MM.1S (cell line): ENCODE measurements at regions not wholly inside any gene's neighbourhood (a gene's known extent, or its start where the extent isn't known, plus 50 kb on each side); places are given as distances from the start of the nearest gene placed in this dataset.

ENCODE experiments used
- DNase-seq: peaks from one replicate; pipeline ENCODE4 v3.0.0-alpha.2; 2015
- H2AFZ ChIP-seq: fragments of 300-600 bp; sonication (generic); 2 replicates; pipeline ENCODE4 v1.6.0; 2016; ENCODE audit warnings: antibody characterized with exemption, low read length
- H3F3A ChIP-seq: fragments of 300-600 bp; sonication (generic); 2 replicates; pipeline ENCODE4 v1.6.1; 2016; ENCODE audit warnings: mild to moderate bottlenecking, antibody characterized with exemption, low read length, moderate library complexity, mixed read lengths; ENCODE audit not compliant: insufficient read depth
- H3K27ac ChIP-seq: fragments of 300-600 bp; sonication (generic); 2 replicates; pipeline ENCODE4 v1.5.1; 2016; ENCODE audit warnings: mild to moderate bottlenecking, low read length
- H3K27me3 ChIP-seq: fragments of 300-600 bp; sonication (generic); replicated peaks from 2 replicates; pipeline ENCODE4 v1.6.0; 2016; ENCODE audit warnings: low read length; ENCODE audit not compliant: insufficient read depth
- H3K36me3 ChIP-seq: fragments of 300-600 bp; sonication (generic); replicated peaks from 2 replicates; pipeline ENCODE4 v1.6.1; 2016; ENCODE audit warnings: mild to moderate bottlenecking, low read length, mixed read lengths; ENCODE audit not compliant: insufficient read depth
- H3K4me1 ChIP-seq: fragments of 300-600 bp; sonication (generic); 2 replicates; pipeline ENCODE4 v1.6.1; 2016; ENCODE audit warnings: low read length, mixed read lengths
- H3K4me2 ChIP-seq: fragments of 300-600 bp; sonication (generic); 2 replicates; pipeline ENCODE4 v1.6.0; 2016; ENCODE audit warnings: low read depth, low read length
- H3K4me3 ChIP-seq: fragments of 300-600 bp; sonication (generic); 2 replicates; pipeline ENCODE4 v1.5.1; 2016; ENCODE audit warnings: low read length, mixed read lengths
- H3K79me2 ChIP-seq: fragments of 300-600 bp; sonication (generic); 2 replicates; pipeline ENCODE4 v1.6.1; 2016; ENCODE audit warnings: mixed run types, low read length, mixed read lengths
- H3K9ac ChIP-seq: fragments of 300-600 bp; sonication (generic); 2 replicates; pipeline ENCODE4 v1.6.1; 2016; ENCODE audit warnings: low read length, mixed read lengths
- H3K9me2 ChIP-seq: fragments of 300-600 bp; sonication (generic); replicated peaks from 2 replicates; pipeline ENCODE4 v1.6.1; 2016; ENCODE audit warnings: mild to moderate bottlenecking, low read length, mixed read lengths; ENCODE audit not compliant: insufficient read depth
- H3K9me3 ChIP-seq: fragments of 300-600 bp; sonication (generic); replicated peaks from 2 replicates; pipeline ENCODE4 v1.6.1; 2016; ENCODE audit warnings: mild to moderate bottlenecking, low read length, mixed read lengths; ENCODE audit not compliant: insufficient read depth
- H4K20me1 ChIP-seq: fragments of 300-600 bp; sonication (generic); 2 replicates; pipeline ENCODE4 v1.6.1; 2016; ENCODE audit warnings: mild to moderate bottlenecking, low read length, moderate library complexity, mixed read lengths; ENCODE audit not compliant: insufficient read depth
- EZH2 ChIP-seq: fragments of 300-600 bp; sonication (generic); optimal IDR thresholded peaks from 2 replicates; pipeline ENCODE3; 2017; ENCODE audit warnings: low read depth, mild to moderate bottlenecking, antibody characterized with exemption, low read length, mixed read lengths
- EZH2phosphoT487 ChIP-seq: fragments of 300-600 bp; sonication (generic); IDR thresholded peaks from 2 replicates; pipeline ENCODE4 v1.6.1; 2018; ENCODE audit warnings: antibody characterized with exemption, low read length
- TF ChIP-seq, protein P1 (sequence below): fragments of 300-600 bp; sonication (generic); IDR thresholded peaks from 2 replicates; pipeline ENCODE4 v1.5.1; 2016; ENCODE audit warnings: antibody characterized with exemption, low read length, mixed read lengths

DNA sequence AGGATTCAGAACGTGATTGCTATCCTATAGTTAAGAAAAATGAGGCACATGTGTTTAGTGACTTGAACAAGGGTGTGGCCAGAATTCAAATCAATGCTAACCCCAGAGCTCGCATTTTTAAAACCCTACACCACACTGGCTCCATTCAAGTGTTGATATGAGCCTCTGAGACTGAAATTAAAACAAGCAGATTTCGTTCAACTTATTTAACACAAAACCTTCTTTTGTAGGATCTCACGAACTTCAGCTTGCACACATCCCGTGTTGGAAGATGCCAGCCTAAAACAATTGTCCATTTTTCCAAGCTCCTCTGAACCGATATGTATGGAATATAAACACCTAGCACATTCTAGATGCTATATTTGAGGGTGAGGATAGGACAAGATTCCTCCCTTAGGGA is 231.0 kb upstream of the IRX5 start:
- Histone ChIP-seq H3K79me2 (no peaks in the 10 kb centered on the region), H3F3A (no peaks in the 10 kb centered on the region), H3K9me3 (no peaks in the 10 kb centered on the region), H3K27ac (no peak overlapping the region), H3K27me3 (no peaks in the 10 kb centered on the region), H4K20me1 (no peaks in the 10 kb centered on the region), H3K4me3 (no peak overlapping the region), H2AFZ (no peak overlapping the region), H3K9me2 (no peaks in the 10 kb centered on the region), H3K4me2 (no peak overlapping the region), H3K4me1 (no peaks in the 10 kb centered on the region), H3K9ac (no peak overlapping the region), H3K36me3 (no peaks in the 10 kb centered on the region)
- TF ChIP-seq EZH2 (no peak), EZH2phosphoT487 (no peak)
- TF ChIP-seq, protein P1, sequence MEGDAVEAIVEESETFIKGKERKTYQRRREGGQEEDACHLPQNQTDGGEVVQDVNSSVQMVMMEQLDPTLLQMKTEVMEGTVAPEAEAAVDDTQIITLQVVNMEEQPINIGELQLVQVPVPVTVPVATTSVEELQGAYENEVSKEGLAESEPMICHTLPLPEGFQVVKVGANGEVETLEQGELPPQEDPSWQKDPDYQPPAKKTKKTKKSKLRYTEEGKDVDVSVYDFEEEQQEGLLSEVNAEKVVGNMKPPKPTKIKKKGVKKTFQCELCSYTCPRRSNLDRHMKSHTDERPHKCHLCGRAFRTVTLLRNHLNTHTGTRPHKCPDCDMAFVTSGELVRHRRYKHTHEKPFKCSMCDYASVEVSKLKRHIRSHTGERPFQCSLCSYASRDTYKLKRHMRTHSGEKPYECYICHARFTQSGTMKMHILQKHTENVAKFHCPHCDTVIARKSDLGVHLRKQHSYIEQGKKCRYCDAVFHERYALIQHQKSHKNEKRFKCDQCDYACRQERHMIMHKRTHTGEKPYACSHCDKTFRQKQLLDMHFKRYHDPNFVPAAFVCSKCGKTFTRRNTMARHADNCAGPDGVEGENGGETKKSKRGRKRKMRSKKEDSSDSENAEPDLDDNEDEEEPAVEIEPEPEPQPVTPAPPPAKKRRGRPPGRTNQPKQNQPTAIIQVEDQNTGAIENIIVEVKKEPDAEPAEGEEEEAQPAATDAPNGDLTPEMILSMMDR = no peak
- DNase-seq = no peak

DNA sequence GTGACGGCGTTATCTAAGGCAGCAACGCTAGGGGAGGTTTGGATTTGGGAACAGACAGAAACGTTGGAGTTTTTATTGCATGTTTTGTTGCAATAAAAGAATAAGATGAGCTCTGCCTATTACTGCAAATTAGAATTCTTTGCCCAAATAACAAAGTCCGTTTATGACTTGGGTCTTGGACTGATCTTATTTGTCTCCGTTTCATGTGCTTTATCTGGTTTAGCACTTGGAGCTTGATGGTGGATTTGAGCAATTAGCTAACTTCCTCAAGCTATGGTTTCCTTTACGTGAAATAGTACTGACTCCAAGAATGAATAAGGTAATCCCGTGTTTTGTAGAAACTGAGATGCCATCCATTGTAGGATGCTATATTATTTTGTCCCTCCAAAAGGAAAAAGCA is 233.0 kb upstream of the IRX5 start:
- Histone ChIP-seq H3K4me2 (no peak overlapping the region), H3K9me3 (no peaks in the 10 kb centered on the region), H3K9me2 (no peaks in the 10 kb centered on the region), H3K27me3 (no peaks in the 10 kb centered on the region), H3K79me2 (no peaks in the 10 kb centered on the region), H3K9ac (no peak overlapping the region), H2AFZ (no peak overlapping the region), H3K27ac (no peak overlapping the region), H3K36me3 (no peaks in the 10 kb centered on the region), H3K4me1 (no peaks in the 10 kb centered on the region), H3F3A (no peaks in the 10 kb centered on the region), H3K4me3 (no peak overlapping the region), H4K20me1 (no peaks in the 10 kb centered on the region)
- no peak for DNase-seq
- no peak for TF ChIP-seq EZH2
- TF ChIP-seq, protein P1 = no peak
- TF ChIP-seq EZH2phosphoT487 = no peak

DNA sequence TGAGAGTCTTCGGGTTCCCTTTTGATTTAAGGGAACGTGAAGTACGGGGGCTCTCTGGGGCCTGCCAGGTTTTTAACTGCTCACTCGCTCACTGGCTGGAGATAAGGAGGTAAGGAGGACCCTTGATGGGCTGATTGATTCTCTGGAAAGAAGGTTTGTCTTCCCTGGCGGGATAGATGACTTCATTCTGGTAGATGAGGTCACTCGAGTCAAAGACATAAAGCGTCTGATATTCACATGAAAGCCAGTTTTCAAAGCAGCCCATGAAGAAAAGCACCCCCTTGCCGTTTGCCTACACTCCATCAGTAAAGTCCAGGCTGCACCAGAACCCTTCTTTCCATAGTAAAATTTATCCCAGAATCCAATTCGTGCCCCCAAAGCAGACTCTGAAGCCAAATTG is 233.7 kb upstream of the IRX5 start:
- no peaks in the 10 kb centered on the region for H3K36me3 ChIP-seq
- H3K27me3 ChIP-seq = no peaks in the 10 kb centered on the region
- no peaks in the 10 kb centered on the region for H3K9me3 ChIP-seq
- TF ChIP-seq EZH2phosphoT487 (no peak), EZH2 (no peak)
- TF ChIP-seq, protein P1 = no peak
- no peaks in the 10 kb centered on the region for H3K9me2 ChIP-seq
- no peak overlapping the region for H3K27ac ChIP-seq
- no peak overlapping the region for H3K4me3 ChIP-seq
- no peak for DNase-seq
- no peak overlapping the region for H3K4me2 ChIP-seq
- no peaks in the 10 kb centered on the region for H3F3A ChIP-seq
- no peaks in the 10 kb centered on the region for H3K79me2 ChIP-seq
- H4K20me1 ChIP-seq = no peaks in the 10 kb centered on the region
- H2AFZ ChIP-seq = no peak overlapping the region
- H3K4me1 ChIP-seq = no peaks in the 10 kb centered on the region
- H3K9ac ChIP-seq = no peak overlapping the region
